GM19023 (cell line): ENCODE measurements at regions not wholly inside any gene's neighbourhood (a gene's known extent, or its start where the extent isn't known, plus 50 kb on each side); places are given as distances from the start of the nearest gene placed in this dataset.
"Not testable (repeated sequence)": the region's sequence is repeated elsewhere in the genome, so short reads cannot be mapped to it uniquely, and the experiment has no call there.

Experiments used
- ATAC-seq: cut with Tn5 transposase; IDR thresholded peaks from one replicate; pipeline ENCODE4 v1.9.1; 2021; ENCODE audit warnings: mild to moderate bottlenecking, moderate library complexity; ENCODE audit not compliant: unreplicated experiment

DNA sequence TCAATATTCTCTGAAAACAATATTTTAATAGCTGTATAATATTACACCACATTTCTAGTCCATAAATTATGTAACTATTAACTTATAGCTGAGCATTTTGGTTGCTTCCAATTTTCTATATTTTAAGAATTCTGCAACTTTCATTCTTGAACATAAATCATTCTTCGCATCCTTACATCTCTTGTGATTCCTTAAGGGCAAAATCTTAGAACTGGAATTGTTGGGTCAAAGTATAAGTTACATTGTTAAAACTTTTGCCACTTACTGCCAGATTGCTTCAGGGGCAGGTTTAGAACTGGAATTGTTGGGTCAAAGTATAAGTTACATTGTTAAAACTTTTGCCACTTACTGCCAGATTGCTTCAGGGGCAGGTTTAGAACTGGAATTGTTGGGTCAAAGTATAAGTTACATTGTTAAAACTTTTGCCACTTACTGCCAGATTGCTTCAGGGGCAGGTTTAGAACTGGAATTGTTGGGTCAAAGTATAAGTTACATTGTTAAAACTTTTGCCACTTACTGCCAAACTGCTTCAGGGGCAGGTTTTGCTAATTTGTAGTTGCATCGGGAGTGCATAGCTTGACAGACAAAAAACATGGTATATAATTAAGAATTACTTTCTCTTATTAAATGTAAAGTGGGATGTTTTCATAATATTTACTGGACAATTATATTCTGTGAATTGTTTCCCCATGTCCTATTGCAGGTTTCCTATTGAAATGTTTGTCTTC lies 179.9 kb upstream of the OR13F1 start:
- not testable (repeated sequence) for ATAC-seq

DNA sequence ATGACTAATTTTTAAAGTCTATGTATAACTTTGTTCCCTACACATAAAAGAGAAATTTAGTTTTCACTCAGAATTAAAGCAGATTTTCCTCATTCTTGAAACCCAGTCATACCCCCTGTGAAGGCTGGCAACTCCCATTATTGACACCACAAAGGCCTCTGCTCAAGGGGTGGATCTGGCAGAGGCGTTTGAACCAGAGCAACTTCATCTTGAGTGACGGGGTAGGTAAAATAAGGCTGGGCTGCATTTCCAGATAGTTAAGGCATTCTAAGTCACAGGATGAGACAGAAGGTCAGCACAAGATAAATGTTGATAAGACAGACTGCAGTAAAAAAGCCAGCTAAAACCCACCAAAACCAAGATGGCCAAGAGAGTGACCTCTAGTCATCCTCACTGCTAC lies 177.2 kb upstream of the OR13F1 start:
- no peak for ATAC-seq

DNA sequence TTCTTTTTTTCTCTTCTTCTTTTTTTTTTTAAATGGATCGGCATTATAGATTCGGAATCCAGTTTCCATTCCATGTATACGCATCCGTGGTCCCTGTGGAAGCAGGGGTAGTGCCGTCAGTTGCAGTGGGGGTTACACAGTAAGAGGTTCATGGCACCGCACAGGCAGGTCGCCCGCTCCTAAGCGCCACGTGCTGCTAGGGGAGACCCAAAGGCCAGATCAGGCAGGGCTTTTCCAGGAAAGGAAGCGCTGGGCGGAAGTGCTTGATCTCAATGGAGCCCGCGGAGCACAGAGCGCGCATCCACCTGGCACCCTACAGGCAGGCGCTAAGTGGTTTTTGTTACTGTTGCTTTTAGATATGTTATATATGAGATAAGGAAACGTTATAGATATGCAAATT lies 174.8 kb upstream of the OR13F1 start:
- no peak for ATAC-seq

GRCh38 chr9:104330841-104331240 lies 173.2 kb upstream of the OR13F1 start:
- no peak for ATAC-seq

DNA sequence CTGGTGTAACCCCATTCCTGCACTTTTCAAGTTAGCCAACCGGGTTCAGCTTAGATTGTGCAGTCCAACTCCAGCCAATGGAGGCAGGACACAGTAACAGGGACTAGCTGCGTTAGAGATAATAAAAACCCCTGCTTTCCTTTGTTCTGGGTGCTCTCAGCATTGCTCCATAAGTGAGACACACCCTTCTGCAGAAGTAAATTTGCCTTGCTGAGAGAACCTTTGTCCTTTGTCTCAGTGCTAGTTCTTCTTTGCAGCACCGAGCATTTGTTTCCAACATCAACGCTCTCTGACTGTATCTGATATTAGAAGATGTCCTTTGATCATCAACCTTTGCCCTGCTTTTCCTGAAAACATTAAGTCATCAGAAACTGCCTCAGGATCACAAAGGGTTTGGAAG lies 169.5 kb upstream of the OR13F1 start:
- ATAC-seq, result no peak

- ATAC-seq, result no peak
Measured at GRCh38 chr9:104339692-104340091, 164.4 kb upstream of the OR13F1 start.

GRCh38 chr9:104342552-104342951 lies 161.5 kb upstream of the OR13F1 start:
- no peak for ATAC-seq

GRCh38 chr9:104345061-104345460 lies 159.0 kb upstream of the OR13F1 start:
- no peak for ATAC-seq

GRCh38 chr9:104350541-104350940 lies 153.5 kb upstream of the OR13F1 start:
- no peak for ATAC-seq

- no peak for ATAC-seq
Measured at GRCh38 chr9:104351726-104352125, 152.3 kb upstream of the OR13F1 start.

DNA sequence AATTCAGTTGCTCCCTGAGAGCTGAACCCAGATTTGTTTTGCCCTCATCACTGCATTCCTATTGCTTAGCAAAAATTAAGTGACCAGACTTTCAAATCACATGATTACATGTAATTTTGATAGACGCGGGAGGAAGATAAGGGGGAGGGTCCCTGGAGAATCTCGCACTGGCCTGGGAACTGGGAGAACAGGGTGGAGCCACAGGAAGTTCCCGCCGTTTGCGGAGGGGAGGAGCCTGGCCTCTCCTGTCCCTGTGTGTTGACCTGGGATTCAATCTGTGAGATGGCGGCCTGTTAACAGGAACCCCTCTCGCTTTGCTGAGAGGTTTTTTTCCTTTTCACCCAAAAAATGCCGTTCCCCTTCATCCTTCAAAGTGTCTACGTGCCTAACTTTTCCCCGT lies 142.9 kb upstream of the OR13F1 start:
- ATAC-seq, result no peak

DNA sequence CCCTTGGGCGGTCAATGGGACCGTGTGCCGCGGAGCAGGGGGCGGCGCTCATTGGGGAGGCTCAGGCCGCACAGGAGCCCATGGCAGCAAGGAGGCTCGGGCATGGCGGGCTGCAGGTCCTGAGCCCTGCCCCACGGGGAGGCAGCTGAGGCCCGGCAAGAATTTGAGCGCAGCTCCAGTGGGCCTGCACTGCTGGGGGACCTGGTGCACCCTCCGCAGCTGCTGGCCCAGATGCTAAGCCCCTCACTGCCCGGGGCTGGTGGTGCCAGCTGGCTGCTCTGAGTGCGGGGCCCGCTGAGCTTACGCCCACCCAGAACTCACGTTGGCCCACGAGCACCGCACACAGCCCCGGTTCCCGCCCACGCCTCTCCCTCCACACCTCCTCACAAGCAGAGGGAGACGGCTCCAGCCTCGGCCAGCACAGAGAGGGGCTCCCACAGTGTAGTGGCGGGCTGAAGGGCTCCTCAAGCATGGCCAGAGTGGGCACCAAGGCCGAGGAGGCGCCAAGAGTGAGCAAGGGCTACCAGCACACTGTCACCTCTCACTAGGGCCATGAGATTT lies 141.1 kb upstream of the OR13F1 start:
- ATAC-seq, result no peak

DNA sequence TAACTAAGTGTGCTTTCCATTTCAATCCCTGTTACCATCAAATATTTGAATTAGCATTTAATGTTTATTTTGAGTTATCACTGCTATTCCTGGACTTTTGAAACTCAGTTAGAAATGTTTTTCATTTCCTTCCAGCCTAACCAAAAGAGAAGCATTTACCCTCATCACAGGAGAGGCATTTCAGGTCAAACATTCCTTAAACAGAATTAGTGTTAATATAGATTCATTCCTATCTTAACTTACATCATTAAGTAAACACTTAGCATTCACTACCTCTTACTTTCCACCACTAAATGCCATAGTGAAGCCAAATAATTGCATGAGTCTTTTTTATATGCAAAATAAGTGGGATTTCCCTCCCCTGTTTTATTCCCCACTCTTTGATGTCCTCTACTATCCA lies 136.6 kb upstream of the OR13F1 start:
- no peak for ATAC-seq

GRCh38 chr9:104368318-104368717 lies 135.7 kb upstream of the OR13F1 start:
- not testable (repeated sequence) for ATAC-seq

- no peak for ATAC-seq
Measured at GRCh38 chr9:104374711-104375110, 129.4 kb upstream of the OR13F1 start.

DNA sequence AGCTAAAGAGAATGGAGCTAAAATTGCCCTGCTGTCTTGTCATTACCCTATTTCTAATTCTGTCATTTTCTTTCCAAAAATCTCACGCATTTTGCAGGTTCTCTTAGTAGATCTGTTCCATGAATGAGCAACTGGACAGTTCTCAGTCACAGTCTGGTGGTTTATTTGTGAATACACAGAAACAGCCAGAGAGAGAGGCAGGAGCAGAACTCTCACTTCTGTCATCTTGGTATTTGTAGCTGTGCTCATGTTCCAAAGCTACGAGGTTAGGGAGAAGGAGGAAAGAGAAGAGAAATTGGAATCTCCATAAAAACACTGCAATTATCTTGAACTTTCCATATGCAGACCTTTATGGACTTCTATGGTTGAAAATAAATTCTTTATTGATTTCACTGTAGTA lies 118.0 kb upstream of the OR13F1 start:
- no peak for ATAC-seq

GRCh38 chr9:104386425-104387069 lies 117.5 kb upstream of the OR13F1 start:
- peak; percentile 60 for ATAC-seq

DNA sequence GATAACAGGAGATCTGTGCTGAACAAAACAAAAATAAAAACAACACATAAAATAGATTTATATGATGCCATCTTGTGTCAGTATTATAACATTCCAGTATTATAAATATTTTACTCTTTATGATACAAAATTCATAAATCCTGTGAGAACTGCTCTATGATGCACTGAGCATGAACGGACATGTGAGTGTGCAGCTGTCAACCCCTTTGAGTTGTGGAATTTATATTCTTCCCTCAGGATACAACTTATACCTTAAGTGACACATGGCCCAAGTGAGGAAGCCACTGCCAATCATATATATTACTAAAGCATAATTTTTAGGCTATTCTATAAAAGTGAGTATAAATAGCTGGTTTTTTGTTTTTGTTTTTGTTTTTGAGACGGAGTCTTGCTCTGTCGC lies 116.0 kb upstream of the OR13F1 start:
- ATAC-seq, result no peak

DNA sequence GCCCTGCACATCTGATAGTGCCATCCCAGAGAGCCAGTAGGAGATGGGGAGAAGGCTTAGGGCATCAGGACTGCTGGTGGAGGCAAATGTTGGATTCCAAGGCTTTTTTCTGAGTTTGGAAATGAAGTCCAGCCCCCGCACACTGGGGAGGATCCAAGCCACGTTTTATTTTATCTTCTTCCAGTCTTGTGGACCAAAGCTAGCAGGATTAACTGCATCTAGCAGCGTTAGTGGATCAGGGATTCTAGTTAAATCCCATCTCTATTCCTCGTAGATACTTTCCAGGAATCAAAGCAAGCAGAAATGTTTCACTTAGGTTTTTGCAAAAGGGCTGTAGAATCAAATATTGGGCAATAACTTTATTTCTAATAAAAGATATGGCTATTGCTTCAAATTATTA lies 114.7 kb upstream of the OR13F1 start:
- no peak for ATAC-seq

DNA sequence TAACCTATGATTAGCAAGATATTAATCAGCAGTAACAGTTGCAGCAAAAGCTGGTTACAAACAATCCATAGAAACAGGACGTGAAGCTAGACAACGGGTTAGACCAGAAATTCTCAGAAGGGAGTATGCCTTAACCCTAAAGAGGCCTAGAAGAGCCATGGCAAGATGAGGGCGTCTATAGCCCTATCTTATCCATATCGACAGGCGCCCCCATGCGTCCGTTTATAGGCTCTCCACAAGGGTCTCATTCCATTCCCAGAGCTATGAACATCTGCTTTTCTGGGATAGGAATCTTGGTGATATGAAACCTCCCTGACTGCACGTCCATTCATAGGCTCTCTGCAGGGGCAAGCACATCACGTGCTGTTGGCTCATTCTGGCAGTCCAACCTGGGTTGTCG lies 109.2 kb upstream of the OR13F1 start:
- ATAC-seq, result not testable (repeated sequence)

DNA sequence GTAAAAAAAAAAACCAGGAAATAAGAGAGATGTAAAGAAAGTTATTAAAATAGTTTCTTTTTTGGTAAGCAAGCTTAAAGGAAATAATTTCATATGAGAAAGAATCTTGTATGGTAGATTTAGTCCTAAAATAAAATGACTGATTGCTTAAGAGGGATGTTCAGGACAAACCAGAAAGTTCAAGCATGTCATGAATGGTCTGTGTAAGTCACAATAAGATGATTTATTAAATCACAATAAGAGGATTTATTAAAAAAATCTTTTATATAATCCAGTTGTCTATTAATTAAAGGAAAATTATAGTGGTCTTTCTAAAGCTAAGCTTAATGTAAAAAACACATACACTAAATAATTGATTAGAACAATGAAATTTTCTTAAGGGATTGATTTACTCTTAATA lies 91.8 kb upstream of the OR13F1 start:
- no peak for ATAC-seq

DNA sequence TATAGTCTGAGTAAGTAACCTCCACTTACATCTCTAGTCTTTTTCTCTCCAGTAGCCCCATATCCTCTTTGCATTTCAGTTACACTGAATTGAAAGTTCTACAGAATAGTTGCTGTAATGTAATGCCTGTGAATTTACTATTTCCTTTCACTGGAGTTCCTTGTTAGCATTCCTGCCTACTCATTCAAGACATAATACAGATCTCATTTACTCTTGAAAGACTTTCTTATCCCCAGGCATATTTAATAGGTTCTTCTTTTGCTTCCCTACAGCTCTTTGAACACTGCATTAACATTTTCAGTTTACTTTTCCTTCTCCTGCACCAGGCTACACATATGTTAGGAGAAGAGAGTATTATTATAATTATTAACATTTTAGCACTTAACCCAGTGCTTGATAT lies 87.6 kb upstream of the OR13F1 start:
- no peak for ATAC-seq
